SK-N-MC (cell line): ENCODE measurements at regions not wholly inside any gene's neighbourhood (a gene's known extent, or its start where the extent isn't known, plus 50 kb on each side); places are given as distances from the start of the nearest gene placed in this dataset.

Experiments used
- EZH2 ChIP-seq: fragments of 200-600 bp; sonication (generic); IDR thresholded peaks from one replicate; pipeline ENCODE4 v1.6.1; 2017; ENCODE audit warnings: antibody characterized with exemption
- POLR2AphosphoS5 ChIP-seq: IDR thresholded peaks from 2 replicates; pipeline ENCODE4 v1.6.1; 2012; ENCODE audit warnings: mild to moderate bottlenecking, low read depth, low read length, borderline replicate concordance

DNA sequence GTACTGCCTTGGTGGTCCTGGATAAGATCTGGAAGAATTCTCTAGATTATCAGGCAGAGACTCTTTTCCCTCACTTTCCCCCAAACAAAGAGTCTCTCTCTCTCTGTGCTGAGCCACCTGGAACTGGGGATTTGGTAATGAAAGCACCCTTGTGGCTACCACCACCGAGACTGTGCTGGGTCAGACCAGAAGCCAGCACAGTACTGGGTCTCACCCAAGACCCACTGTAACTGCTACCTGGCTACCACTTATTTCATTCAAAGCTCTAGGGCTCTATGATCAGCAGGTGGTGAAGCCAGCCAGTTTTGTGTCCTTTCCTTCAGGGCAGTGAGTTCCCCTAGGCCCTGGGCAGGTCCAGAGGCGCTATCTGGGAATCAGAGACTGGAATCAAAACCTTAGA lies 269.6 kb upstream of the CWC22 start:
- TF ChIP-seq EZH2 (no peak), POLR2AphosphoS5 (no peak)
